ENCODE measurements at regions not wholly inside any gene's neighbourhood (a gene's known extent, or its start where the extent isn't known, plus 50 kb on each side); places are given as distances from the start of the nearest gene placed in this dataset.

- TF ChIP-seq CTCF (conservative IDR thresholded peaks at IDR 0.05; ENCODE audit: low read depth, low read length) (no peak), EZH2 (IDR thresholded peaks at IDR 0.05; ENCODE audit: borderline replicate concordance, low read depth, low read length, poor library complexity, severe bottlenecking) (no peak)
These were observed 314.7 kb downstream of the HAPSTR1 start for GRCh38 chr16:9406038-9406712.
